Tibial nerve (tissue), 4 donors: ENCODE measurements at regions not wholly inside any gene's neighbourhood (a gene's known extent, or its start where the extent isn't known, plus 50 kb on each side); places are given as distances from the start of the nearest gene placed in this dataset.

Experiments
- CTCF ChIP-seq, 5 experiments: fragments of 200-600 bp in 3 of 5; fragments of 450-650 bp in 2 of 5; sonication (generic) in 3 of 5; IDR thresholded peaks; one replicate each; pipeline ENCODE4 v1.5.1; 2016 to 2019; ENCODE audit warnings: antibody characterized with exemption in 5 of 5, mild to moderate bottlenecking in 3 of 5, moderate library complexity in 2 of 5
- EP300 ChIP-seq, 2 donors: sonication (generic); formaldehyde crosslinking; IDR thresholded peaks; one replicate each; pipeline ENCODE4 v1.6.1; 2017; ENCODE audit warnings: antibody characterized with exemption in 2 of 2, mild to moderate bottlenecking in 1 of 2
- POLR2A ChIP-seq, 2 donors: fragments of 450-650 bp; IDR thresholded peaks; one replicate each; pipeline ENCODE4 v1.6.1; 2017; ENCODE audit warnings: antibody characterized with exemption in 2 of 2, mild to moderate bottlenecking in 2 of 2, moderate library complexity in 2 of 2

- no peak for TF ChIP-seq POLR2A (IDR thresholded peaks at IDR 0.05)
- TF ChIP-seq CTCF (IDR thresholded peaks at IDR 0.05) = no peak
- TF ChIP-seq EP300 (IDR thresholded peaks at IDR 0.05) = no peak
Observed at GRCh38 chr4:99712530-99712929, 54.9 kb upstream of the C4orf54 start.
